ENCODE measurements at regions not wholly inside any gene's neighbourhood (a gene's known extent, or its start where the extent isn't known, plus 50 kb on each side); places are given as distances from the start of the nearest gene placed in this dataset.
"Not testable (repeated sequence)": the region's sequence is repeated elsewhere in the genome, so short reads cannot be mapped to it uniquely, and the experiment has no call there.

- DNase-seq: no peak
Measured at GRCh38 chr2:219727771-219728429, 100.5 kb downstream of the SLC4A3 start.

- DNase-seq: peak; percentile 70
Measured at GRCh38 chr2:219728991-219729487, 101.6 kb downstream of the SLC4A3 start.

- no peak for DNase-seq
Measured at GRCh38 chr2:219731173-219731572, 103.7 kb downstream of the SLC4A3 start.

GRCh38 chr2:219733106-219733505 is 105.7 kb downstream of the SLC4A3 start:
- no peak for DNase-seq

GRCh38 chr2:219733746-219734145 is 106.3 kb downstream of the SLC4A3 start:
- DNase-seq: no peak

- DNase-seq: peak; percentile 59
Measured at GRCh38 chr2:219736209-219736608, 108.8 kb downstream of the SLC4A3 start.

GRCh38 chr2:219737270-219737691 is 109.9 kb downstream of the SLC4A3 start:
- no peak for DNase-seq

- no peak for DNase-seq
Measured at GRCh38 chr2:219739066-219739465, 111.6 kb downstream of the SLC4A3 start.

GRCh38 chr2:219739866-219740440 is 112.5 kb downstream of the SLC4A3 start:
- DNase-seq: no peak

- no peak for DNase-seq
Measured at GRCh38 chr2:219743548-219743947, 116.1 kb downstream of the SLC4A3 start.

- no peak for DNase-seq
Measured at GRCh38 chr2:219744066-219744465, 116.6 kb downstream of the SLC4A3 start.

GRCh38 chr2:219744600-219744999 is 117.2 kb downstream of the SLC4A3 start:
- no peak for DNase-seq

GRCh38 chr2:219747637-219748036 is 120.2 kb downstream of the SLC4A3 start:
- no peak for DNase-seq

GRCh38 chr2:219748671-219749570 is 121.5 kb downstream of the SLC4A3 start:
- no peak for DNase-seq

- not testable (repeated sequence) for DNase-seq
Measured at GRCh38 chr2:219751121-219751520, 123.7 kb downstream of the SLC4A3 start.

- DNase-seq: no peak
Measured at GRCh38 chr2:219752726-219753125, 125.3 kb downstream of the SLC4A3 start.

- no peak for DNase-seq
Measured at GRCh38 chr2:219758907-219759680, 131.7 kb downstream of the SLC4A3 start.

- DNase-seq: no peak
Measured at GRCh38 chr2:219759801-219760200, 132.4 kb downstream of the SLC4A3 start.

- no peak for DNase-seq
Measured at GRCh38 chr2:219765231-219765911, 137.9 kb downstream of the SLC4A3 start.

- DNase-seq: no peak
Measured at GRCh38 chr2:219766658-219767057, 139.2 kb downstream of the SLC4A3 start.

- DNase-seq: peak; percentile 12
Measured at GRCh38 chr2:219769090-219769910, 141.9 kb downstream of the SLC4A3 start.

Measured in NCI-H226 (cell line).